HG03354 (cell line): ENCODE measurements at regions not wholly inside any gene's neighbourhood (a gene's known extent, or its start where the extent isn't known, plus 50 kb on each side); places are given as distances from the start of the nearest gene placed in this dataset.

Experiments
- ATAC-seq: cut with Tn5 transposase; IDR thresholded peaks from one replicate; pipeline ENCODE4 v1.9.1; 2021; ENCODE audit warnings: mild to moderate bottlenecking; ENCODE audit not compliant: unreplicated experiment, poor library complexity, severe bottlenecking

- ATAC-seq: no peak
These were observed 145.2 kb upstream of the CBLB start for GRCh38 chr3:106013971-106014370.

GRCh38 chr3:106014518-106014917 lies 145.7 kb upstream of the CBLB start:
- ATAC-seq: no peak

DNA sequence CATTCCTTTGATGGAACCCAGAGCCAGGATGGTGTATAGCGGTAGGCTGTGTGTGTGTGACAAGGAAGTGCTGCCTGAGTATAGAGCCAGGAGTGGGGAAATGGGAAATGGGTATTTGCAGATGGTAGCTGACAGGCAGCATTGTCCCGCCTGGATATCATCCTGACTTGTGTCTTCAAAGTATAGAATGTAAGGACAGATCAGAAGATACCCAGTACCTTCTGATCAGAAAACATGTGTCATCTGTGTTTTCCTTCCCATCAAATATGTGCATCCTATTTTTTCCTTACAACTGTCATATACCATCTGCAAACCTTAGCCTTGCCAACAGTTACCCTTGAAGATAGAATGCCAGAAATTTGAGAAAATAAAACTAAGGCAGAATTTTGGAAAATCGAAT lies 146.2 kb upstream of the CBLB start:
- ATAC-seq: no peak

GRCh38 chr3:106018102-106018501 lies 149.3 kb upstream of the CBLB start:
- no peak for ATAC-seq

DNA sequence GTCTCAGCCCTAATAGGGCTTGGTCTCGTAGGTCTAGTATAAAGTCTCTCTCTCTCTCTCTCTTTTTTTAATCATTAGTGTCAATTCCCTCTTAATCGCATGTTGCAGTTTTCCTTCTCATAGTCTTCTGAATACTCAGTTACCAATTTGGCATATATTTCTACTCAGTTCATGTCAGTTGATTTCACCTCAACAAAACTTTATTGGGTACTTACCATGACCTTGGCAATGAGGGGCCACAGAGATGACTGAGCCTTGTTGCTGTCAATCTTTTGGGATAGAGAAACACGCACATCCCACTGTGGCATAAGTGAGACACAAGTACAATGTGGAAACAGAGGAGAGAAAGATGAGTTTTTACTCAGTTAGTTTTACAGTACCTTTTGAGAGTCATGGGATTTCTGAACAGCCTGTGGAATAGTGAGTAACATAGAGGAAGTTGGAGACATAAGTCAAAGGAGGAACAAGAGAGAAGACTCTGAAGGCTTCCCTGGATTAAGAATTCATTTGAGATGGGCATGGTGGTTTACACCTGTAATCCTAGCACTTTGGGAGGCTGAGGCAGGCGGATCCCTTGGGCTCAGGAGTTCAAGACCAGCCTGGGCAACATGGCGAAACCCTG lies 150.2 kb upstream of the CBLB start:
- ATAC-seq: no peak

DNA sequence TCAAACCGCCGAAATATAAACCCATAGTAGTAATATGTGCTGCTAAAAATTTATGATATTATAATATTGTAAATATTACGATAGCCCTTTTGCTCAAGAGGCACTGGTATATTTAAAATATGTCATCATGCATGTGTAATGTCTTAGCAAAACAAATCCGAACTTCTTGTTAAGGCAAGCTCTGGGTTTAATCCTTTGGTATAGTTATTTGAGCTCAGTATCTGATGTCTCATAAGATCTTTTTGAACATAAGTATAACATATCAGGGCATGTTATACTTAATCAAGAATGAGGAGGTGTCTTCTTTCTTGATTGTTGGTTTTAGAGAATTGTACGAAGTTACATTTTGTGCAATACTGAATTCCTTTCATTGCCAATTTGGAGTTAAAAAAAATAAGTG lies 154.1 kb upstream of the CBLB start:
- no peak for ATAC-seq

DNA sequence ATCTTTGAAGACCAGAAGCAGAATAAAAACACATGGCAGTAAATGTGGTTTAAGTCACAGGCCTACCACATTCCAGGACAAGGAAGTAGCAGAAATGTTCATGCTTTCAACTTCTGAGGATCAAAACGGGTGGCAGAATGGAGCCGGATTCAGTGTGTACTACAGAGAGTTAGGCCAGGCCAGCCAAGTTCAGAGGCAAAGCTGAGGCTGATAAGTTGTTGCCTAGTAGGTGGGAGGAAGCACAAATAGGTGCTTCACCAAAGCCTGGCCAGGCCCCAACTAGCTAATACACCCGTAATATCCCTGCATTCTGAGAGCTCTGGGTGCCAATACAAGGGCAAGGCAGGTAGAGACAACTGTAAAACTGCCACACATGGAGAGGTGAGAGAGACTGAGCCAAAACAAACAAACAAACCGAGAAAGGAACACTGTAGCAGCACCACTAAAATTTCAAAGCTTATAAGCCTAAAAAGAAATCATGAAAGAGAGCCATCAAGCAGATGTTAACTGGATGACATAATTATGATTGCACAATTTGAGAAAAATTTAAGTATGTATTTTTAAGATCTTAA lies 156.4 kb upstream of the CBLB start:
- no peak for ATAC-seq

DNA sequence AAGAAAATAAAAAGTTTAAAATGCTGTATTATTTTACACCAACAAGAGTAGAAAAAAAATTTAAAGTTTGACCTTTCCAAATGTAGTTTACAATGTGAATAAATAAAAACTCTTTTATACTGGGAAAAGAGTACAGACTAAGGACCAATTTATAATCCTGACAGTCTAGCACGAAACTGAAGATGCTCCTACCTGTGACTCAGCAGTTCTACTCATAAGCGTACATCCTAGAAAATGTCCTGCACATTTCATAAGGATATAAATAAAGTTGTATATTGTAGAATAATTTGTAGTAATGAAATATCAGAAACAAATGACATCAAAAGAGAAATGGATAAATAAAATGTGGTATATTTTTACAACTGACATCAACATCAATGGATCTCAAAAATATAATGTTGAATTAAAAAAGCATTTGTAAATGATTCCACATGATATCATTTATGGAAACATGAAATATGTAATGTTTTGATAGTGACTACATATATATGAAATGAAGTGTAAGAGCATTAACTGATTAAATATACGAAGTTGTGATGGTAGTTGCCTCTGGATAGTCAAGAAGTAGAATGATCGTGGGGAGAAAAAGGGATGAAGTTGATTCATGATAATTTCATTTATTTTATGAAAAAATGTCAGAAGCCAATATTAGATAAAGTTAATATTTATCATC lies 161.3 kb upstream of the CBLB start:
- no peak for ATAC-seq

GRCh38 chr3:106030627-106030963 lies 161.8 kb upstream of the CBLB start:
- ATAC-seq: no peak

GRCh38 chr3:106032479-106032878 lies 163.7 kb upstream of the CBLB start:
- ATAC-seq: no peak

GRCh38 chr3:106033654-106034053 lies 164.8 kb upstream of the CBLB start:
- ATAC-seq: no peak

- no peak for ATAC-seq
These were observed 165.5 kb upstream of the CBLB start for GRCh38 chr3:106034313-106034712.

- no peak for ATAC-seq
These were observed 166.8 kb upstream of the CBLB start for GRCh38 chr3:106035619-106036018.

DNA sequence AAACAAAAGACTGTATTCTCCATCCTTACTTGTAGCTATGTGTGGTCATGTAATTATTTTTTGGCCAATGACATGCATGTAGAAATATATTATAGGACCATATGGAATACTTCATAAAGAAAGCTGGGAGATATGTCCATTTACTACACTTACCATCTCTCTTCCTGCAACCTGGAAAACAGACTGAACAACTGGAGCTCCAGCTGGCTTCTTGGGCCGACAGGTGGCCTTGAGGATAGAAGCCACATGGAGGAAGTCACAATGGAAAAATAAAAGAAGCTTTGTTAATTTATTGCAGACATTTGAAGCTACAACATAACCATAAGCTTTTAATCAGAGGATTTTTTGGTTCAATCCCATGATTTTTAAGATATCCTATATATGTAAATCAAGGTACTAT lies 167.9 kb upstream of the CBLB start:
- no peak for ATAC-seq

DNA sequence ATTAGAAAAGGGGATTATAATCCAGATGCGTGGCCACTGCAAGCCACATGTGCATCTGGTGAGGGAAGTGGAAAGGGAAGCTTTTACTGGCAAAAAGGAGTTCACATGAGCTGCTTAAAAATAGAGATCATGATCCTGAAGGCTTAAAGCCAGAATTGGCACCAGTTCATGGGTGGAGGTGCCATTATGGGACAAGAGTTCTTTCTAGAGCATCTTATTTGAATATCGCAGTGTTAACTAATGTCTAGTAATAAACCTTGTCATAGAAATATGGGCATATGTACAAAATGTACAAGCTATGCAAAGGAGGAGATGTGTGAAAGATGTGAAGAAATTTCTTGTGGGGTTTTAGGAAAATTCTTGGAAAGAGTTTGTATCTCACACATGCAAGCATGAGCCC lies 178.4 kb upstream of the CBLB start:
- ATAC-seq: no peak

DNA sequence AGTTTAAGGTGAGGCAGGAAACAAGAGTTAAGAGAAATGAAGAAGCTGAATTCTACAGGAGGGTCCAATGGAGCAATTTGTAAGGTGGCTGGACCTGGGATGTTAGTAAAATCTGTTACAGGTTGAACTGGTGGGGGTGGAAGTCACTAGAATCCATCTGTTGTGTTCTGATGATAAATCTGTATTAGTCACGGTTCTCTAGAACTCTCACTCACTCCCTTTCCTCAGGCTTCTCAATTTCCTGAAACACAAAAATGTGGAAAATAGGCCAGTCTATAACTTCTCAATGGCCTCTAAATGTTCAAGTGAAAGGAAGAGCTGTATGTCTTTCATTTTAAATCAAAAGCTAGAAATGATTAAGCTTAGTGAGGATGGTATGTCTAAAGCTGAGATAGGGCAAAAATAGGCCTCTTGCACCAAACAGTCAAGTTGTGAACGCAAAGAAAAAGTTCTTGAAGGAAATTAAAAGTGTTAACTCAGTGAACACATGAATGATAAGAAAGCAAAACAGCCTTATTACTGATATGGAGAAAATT lies 180.2 kb upstream of the CBLB start:
- ATAC-seq: no peak

- ATAC-seq: no peak
These were observed 181.0 kb upstream of the CBLB start for GRCh38 chr3:106049821-106050220.

GRCh38 chr3:106056931-106057330 lies 188.1 kb upstream of the CBLB start:
- ATAC-seq: no peak

DNA sequence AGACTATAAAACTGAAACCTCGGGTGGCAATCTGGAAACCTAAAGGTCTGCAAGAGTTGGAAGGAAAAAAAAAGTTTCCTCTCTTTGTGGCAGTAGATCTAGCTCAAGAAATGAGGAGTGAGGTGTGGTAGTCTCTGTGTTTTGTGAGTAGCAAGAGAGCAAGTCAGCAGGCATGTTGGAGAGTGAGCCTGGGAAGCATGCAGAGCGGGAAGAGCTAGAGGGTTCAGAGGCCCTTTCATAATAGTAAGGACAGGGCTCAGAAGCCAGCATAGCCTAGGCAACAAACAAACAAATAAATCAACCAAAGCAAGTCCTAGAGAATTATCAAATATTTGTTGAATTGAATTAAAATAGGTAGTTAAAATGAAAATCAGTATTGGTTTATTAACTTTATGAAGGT lies 189.7 kb upstream of the CBLB start:
- no peak for ATAC-seq

DNA sequence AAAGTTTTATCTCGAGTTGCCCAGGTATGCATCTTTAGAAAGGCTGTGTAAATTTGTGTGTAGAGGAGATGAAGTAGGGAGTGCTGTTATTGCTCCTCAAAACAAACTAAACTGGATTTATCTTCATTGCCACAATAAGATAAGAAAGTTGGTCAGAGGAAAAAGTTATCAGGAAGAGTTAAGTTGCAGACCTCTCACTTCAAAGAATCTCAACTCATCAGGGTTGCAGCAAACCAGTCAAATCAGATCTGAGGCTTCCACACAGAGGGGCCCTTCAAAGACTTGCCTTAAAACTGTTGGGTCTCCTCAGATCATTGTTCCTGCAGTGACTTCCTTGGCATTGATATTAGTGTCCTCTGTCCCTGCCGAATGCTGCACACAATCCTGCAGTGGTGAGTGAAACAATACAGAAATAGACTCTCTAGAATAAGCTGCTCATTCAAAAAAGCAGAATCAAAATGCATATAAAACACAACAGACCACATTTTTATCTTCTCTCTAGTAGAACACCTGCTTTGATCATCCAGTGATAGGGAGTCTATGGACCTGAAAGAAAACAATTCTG lies 191.2 kb upstream of the CBLB start:
- no peak for ATAC-seq

GRCh38 chr3:106063909-106064308 lies 195.1 kb upstream of the CBLB start:
- no peak for ATAC-seq
